KOPT-K1 (cell line): ENCODE measurements at regions not wholly inside any gene's neighbourhood (a gene's known extent, or its start where the extent isn't known, plus 50 kb on each side); places are given as distances from the start of the nearest gene placed in this dataset.

ENCODE experiments used
- H3K27ac ChIP-seq: fragments of 200-600 bp; sonication (generic); 2 replicates; pipeline ENCODE4 v1.5.1; 2016; ENCODE audit warnings: antibody characterized with exemption, mild to moderate bottlenecking, low read depth, low read length; ENCODE audit not compliant: poor library complexity, severe bottlenecking
- H3K36me3 ChIP-seq: fragments of 200-600 bp; sonication (generic); 2 replicates; pipeline ENCODE4 v1.5.1; 2017; ENCODE audit warnings: antibody characterized with exemption, mild to moderate bottlenecking, low read length, moderate library complexity; ENCODE audit not compliant: insufficient read depth
- H3K9me3 ChIP-seq: fragments of 200-600 bp; sonication (generic); 2 replicates; pipeline ENCODE4 v1.5.1; 2017; ENCODE audit warnings: antibody characterized with exemption, low read length, mild to moderate bottlenecking; ENCODE audit not compliant: insufficient read depth, poor library complexity, severe bottlenecking

DNA sequence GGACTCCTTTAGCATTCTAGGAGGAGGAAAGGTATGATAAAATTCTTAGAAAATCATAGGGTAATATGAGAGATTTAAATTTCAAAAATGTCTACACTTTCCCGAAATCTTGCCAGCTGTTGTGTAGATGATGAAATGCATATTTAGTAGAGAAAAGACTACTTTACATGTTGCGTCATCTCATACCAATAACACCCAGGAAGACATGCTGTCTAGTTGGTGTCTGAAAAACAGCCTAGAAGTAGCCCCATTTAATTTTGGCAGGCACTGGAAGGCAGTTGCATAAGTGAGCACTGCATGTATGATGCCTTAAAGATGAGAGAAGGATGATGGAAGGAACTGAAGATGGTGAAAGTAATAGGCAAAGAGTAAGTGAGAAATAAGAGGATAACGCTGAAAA lies 310.5 kb upstream of the TPM1 start:
- no peaks in the 10 kb centered on the region for H3K9me3 ChIP-seq

DNA sequence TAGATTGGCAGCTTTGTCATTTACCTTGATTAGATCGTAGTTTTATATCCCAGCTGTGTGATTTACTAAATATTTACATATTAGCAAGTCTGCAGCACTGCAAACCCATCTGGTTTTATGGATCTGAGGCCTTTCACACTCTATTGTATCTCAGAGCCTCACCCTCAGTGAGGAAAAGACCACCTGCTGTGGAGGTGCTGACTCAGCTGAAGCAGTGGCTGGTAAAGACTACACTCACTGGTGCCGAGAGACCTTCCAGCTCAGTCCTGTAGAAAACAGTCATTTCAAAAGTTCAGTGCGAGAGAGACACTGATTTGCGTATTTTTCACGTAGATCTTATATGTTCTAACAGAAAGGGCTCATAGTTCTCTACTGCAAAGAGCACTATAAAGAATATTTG lies 307.8 kb upstream of the TPM1 start:
- H3K27ac ChIP-seq = no peak overlapping the region
- no peaks in the 10 kb centered on the region for H3K9me3 ChIP-seq
- H3K36me3 ChIP-seq = no peaks in the 10 kb centered on the region

More for the DNA sequence above, 310.5 kb upstream of the TPM1 start:
- no peaks in the 10 kb centered on the region for H3K36me3 ChIP-seq
- H3K27ac ChIP-seq = no peak overlapping the region

DNA sequence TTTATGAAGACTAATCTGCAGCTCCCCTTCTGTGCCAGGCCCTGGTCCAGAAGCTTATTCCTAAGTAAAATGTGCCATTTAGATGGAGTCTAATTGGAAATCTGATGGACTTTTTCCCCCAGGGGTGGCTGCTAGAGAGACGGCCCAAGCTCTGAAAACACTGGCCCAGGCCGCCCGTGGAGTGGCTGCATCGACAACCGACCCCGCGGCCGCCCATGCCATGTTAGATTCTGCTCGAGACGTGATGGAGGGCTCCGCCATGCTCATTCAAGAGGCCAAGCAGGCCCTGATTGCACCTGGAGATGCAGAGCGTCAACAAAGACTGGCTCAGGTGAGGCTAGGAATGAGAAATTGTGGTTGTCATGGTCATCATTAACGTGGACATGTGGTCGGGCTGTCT lies 305.8 kb upstream of the TPM1 start:
- Histone ChIP-seq H3K36me3 (no peaks in the 10 kb centered on the region), H3K9me3 (no peaks in the 10 kb centered on the region), H3K27ac (no peak overlapping the region)

DNA sequence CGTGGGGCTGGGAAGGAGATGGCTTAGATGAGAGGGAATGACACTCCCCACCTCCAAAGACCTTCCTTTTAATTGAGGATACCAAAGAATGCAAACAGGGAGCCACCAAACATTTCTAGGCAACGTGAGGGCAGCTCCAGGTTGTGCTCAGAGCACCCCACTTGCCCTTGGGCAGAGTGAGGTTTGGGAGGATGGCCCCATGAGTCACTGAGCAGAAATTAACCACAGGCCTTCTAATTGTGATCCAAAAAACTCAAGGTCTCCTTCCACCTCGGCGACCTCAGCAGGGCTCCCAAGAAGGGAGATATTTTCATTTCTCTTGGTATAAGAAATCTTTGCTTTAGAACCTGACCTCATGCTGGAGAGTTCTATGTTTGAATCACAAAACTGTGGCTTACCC lies 305.0 kb upstream of the TPM1 start:
- Histone ChIP-seq H3K9me3 (no peaks in the 10 kb centered on the region), H3K27ac (no peak overlapping the region), H3K36me3 (no peaks in the 10 kb centered on the region)

GRCh38 chr15:62739082-62739481 lies 303.5 kb upstream of the TPM1 start:
- Histone ChIP-seq H3K36me3 (no peaks in the 10 kb centered on the region), H3K9me3 (no peaks in the 10 kb centered on the region), H3K27ac (no peak overlapping the region)

GRCh38 chr15:62739507-62739906 lies 303.0 kb upstream of the TPM1 start:
- Histone ChIP-seq H3K36me3 (no peaks in the 10 kb centered on the region), H3K27ac (no peak overlapping the region), H3K9me3 (no peaks in the 10 kb centered on the region)

- Histone ChIP-seq H3K36me3 (no peaks in the 10 kb centered on the region), H3K27ac (no peak overlapping the region), H3K9me3 (no peaks in the 10 kb centered on the region)
Observed at GRCh38 chr15:62740141-62741004, 302.2 kb upstream of the TPM1 start.

DNA sequence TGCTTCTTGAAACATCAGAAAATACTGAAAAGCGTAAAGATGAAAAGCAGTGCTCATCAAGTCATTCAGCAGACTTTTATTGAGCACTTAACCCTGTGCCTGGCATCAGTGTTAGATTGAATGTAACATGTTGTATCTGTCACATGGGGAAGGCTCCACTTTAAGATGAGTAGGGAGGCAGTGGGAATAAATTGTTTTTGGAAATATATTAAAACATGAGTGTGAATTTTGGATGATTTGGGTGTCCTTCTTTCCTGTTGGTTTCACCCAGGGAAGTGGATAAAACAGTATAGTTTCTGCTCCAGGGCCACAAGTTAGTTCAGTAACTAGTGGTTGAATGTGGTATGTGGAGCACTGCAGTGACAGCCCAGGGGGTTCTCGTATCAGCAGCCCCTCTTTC lies 301.4 kb upstream of the TPM1 start:
- Histone ChIP-seq H3K27ac (no peak overlapping the region), H3K9me3 (no peaks in the 10 kb centered on the region), H3K36me3 (no peaks in the 10 kb centered on the region)

- H3K9me3 ChIP-seq = no peaks in the 10 kb centered on the region
- no peak overlapping the region for H3K27ac ChIP-seq
- H3K36me3 ChIP-seq = no peaks in the 10 kb centered on the region
Observed at GRCh38 chr15:62742409-62743171, 300.0 kb upstream of the TPM1 start.

DNA sequence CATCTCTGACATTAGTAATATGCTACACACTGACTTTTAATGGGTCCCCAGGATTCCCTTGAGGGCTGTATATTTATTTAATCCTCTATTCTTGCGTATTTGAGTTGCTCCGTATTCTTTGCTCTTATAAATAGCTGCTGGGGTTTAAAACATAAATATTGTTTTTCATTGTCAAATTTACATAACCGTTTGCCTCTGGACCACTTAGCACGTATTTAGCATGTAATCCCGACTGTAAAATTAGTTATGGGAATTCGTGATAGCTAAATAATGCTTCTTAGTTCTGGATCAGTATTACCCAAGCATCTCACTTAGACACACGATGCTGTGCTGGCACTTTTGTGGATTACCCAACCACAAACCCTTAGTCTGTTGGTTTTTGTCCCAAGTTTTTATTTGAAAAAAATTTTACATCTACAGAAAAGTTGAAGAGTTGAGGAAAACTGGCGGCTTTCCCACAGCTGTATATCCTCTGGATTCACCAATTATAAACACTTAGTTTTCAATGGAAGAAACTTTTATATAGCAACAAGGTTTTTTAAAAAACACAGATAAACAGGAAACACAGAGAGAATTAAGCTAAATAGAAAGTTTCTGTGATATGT lies 296.8 kb upstream of the TPM1 start:
- H3K36me3 ChIP-seq = no peaks in the 10 kb centered on the region
- no peak overlapping the region for H3K27ac ChIP-seq
- H3K9me3 ChIP-seq = no peaks in the 10 kb centered on the region

DNA sequence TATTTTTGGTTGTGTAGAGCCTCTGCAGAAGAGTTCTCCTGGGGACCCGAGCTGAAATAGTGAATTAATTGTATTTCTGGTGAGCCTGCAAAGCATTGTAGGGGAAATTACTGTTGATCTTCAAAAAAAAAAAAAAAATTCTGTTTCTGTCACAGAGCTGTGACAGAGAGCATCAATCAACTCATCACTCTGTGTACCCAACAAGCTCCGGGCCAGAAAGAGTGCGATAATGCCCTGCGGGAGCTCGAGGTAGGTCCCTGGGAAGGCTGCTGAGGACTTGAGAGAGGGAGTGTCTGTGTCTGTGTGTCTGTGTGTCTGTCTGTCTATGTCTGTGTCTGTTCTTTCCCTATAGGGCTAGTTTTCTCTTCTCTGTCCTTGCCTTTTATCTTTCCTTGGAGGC lies 294.4 kb upstream of the TPM1 start:
- H3K36me3 ChIP-seq = no peaks in the 10 kb centered on the region
- H3K27ac ChIP-seq = no peak overlapping the region

GRCh38 chr15:62749036-62749815 lies 293.3 kb upstream of the TPM1 start:
- Histone ChIP-seq H3K36me3 (no peaks in the 10 kb centered on the region), H3K27ac (no peak overlapping the region), H3K9me3 (no peaks in the 10 kb centered on the region)

More for the DNA sequence above, 294.4 kb upstream of the TPM1 start:
- H3K9me3 ChIP-seq = no peaks in the 10 kb centered on the region

DNA sequence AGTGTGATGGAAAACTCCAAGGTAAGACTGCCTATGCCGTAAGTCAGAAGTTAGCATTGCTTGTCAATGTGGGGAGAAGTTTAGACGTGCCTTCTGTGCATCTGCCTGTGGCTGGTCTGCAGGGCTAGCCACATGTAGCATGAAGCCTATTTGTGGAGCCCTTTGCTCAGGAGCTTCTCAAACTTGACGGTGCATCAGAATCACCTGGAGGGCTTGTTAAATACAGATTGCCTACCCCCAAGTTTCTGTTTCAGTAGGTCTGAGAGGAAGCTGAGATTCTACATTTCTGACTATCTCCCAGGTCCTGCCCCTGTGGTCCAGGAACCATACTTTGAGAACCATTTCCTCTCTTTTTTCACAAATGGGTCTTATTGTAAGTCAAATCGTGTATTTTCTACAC lies 292.1 kb upstream of the TPM1 start:
- H3K36me3 ChIP-seq = no peaks in the 10 kb centered on the region

DNA sequence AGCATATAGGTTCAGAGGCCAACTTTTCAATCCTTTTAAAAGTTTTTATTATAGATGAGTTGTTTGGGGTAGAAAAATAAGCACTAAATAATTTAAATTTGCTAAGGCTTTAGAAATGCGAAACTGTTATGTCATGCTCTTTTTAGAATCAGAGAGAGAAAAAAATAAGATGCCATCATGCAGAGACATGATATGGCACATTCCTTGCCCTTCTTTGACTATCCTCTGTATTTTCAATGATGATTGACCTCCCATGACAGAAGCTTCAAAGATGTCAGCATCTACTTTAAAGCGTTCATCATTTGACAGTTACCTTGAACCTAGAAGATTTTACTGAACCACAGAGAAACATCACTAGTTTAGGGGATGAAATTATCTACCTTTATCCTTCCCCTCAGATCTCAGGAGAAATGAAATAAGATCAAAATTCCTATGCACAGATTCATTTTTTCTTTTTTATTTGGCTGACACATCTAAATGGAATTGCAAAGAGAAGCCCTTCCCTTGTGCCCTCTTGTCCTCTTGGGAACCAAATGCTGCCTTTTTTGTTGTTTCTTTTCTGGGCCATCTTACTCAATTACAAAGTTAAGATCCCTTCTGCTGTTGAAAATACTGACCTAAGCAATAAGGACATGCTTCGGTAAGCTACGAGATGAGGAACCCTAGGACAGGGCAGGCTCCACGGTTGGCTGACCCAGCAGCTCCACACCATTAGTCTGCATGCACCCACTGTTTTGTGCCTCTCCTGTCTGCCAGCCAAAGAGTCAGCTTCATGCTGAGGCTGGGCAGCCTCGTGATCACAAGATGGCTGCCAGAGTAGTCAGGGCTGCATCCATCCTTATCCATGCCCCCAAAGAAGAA lies 289.7 kb upstream of the TPM1 start:
- Histone ChIP-seq H3K9me3 (no peaks in the 10 kb centered on the region), H3K36me3 (no peaks in the 10 kb centered on the region), H3K27ac (no peak overlapping the region)

More for the DNA sequence above, 292.1 kb upstream of the TPM1 start:
- no peaks in the 10 kb centered on the region for H3K9me3 ChIP-seq
- H3K27ac ChIP-seq = no peak overlapping the region
